Fibroblast of villous mesenchyme (primary cell): ENCODE measurements at regions not wholly inside any gene's neighbourhood (a gene's known extent, or its start where the extent isn't known, plus 50 kb on each side); places are given as distances from the start of the nearest gene placed in this dataset.

Experiments
- DNase-seq: peaks from one replicate; pipeline ENCODE4 v3.0.0-alpha.2; 2010; ENCODE audit warnings: low read depth
- H3K4me3 ChIP-seq: 2 replicates; pipeline ENCODE4 v1.5.1; 2011; ENCODE audit warnings: low read depth, mild to moderate bottlenecking, low read length
- TF ChIP-seq, protein P1 (sequence below): IDR thresholded peaks from 2 replicates; pipeline ENCODE4 v1.5.1; 2012; ENCODE audit warnings: low read depth, mild to moderate bottlenecking, low read length; ENCODE audit not compliant: insufficient read depth

- peak; percentile 14 for DNase-seq
Observed at GRCh38 chr4:86441175-86441936, 81.5 kb upstream of the MAPK10 start.

GRCh38 chr4:86442881-86443280 is 83.0 kb upstream of the MAPK10 start:
- TF ChIP-seq, protein P1, sequence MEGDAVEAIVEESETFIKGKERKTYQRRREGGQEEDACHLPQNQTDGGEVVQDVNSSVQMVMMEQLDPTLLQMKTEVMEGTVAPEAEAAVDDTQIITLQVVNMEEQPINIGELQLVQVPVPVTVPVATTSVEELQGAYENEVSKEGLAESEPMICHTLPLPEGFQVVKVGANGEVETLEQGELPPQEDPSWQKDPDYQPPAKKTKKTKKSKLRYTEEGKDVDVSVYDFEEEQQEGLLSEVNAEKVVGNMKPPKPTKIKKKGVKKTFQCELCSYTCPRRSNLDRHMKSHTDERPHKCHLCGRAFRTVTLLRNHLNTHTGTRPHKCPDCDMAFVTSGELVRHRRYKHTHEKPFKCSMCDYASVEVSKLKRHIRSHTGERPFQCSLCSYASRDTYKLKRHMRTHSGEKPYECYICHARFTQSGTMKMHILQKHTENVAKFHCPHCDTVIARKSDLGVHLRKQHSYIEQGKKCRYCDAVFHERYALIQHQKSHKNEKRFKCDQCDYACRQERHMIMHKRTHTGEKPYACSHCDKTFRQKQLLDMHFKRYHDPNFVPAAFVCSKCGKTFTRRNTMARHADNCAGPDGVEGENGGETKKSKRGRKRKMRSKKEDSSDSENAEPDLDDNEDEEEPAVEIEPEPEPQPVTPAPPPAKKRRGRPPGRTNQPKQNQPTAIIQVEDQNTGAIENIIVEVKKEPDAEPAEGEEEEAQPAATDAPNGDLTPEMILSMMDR: no peak
- DNase-seq: no peak
- H3K4me3 ChIP-seq: no peak overlapping the region

More at GRCh38 chr4:86441175-86441936, 81.5 kb upstream of the MAPK10 start:
- no peak overlapping the region for H3K4me3 ChIP-seq
- TF ChIP-seq, protein P1: no peak

DNA sequence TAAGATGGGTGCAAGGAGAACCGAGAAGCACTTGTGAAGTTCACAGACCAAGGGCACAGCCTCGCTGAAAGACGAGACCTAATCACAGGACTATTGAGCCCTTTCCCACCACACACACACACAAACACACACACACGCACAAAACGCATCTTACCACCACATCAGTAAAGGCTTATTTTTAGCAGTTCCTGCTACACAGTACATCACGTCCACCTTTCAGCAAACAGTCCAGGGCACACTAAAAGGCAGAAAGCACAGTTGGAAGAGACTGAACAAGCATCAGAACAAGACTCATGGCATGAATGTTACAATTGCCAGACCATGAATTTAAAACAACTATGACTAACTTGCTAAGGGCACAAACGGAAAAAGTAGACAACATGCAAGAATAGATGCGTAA is 83.6 kb upstream of the MAPK10 start:
- H3K4me3 ChIP-seq: no peak overlapping the region
- TF ChIP-seq, protein P1: no peak
- DNase-seq: no peak

DNA sequence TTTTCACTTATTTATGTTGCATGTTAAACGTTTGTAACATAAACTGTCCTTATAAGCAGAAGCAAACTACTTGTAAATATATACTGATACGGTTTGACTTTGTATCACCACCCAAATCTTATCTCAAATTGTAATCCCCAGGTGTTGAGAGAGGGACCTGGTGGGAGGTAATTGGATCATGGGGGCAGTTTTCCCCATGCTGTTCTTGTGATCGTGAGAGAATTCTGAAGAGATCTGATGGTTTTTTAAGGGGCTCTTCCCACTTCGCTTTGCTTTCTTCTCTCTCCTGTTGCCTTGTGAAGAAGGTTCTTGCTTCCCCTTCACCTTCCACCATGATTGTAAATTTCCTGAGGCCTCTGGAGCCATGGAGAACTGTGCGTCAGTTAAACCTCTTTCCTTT is 87.1 kb upstream of the MAPK10 start:
- H3K4me3 ChIP-seq: no peak overlapping the region
- TF ChIP-seq, protein P1: no peak
- no peak for DNase-seq

DNA sequence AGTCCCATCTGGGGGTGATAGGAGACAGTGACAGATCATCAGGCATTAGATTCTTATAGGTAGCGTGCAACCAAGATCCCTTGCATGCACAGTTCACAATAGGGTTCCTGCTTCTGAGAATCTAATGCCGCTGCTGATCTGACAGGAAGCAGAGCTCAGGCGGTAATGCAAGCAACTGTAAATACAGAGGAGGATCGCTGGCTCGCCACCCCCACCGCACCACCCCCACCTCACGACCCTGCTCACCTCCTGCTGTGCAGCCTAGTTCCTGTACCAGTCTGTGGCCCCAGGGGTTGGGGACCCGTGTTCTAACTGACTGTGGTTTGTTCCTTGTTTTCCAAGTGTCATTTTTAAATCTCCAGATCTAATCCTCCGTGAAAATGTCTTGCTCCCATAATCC is 89.0 kb upstream of the MAPK10 start:
- no peak overlapping the region for H3K4me3 ChIP-seq
- TF ChIP-seq, protein P1: no peak
- no peak for DNase-seq

GRCh38 chr4:86449746-86450588 is 90.1 kb upstream of the MAPK10 start:
- H3K4me3 ChIP-seq: no peak overlapping the region
- TF ChIP-seq, protein P1: no peak

More at GRCh38 chr4:86449746-86450588, 90.1 kb upstream of the MAPK10 start:
- DNase-seq: no peak
